ENCODE measurements at regions not wholly inside any gene's neighbourhood (a gene's known extent, or its start where the extent isn't known, plus 50 kb on each side); places are given as distances from the start of the nearest gene placed in this dataset.

DNA sequence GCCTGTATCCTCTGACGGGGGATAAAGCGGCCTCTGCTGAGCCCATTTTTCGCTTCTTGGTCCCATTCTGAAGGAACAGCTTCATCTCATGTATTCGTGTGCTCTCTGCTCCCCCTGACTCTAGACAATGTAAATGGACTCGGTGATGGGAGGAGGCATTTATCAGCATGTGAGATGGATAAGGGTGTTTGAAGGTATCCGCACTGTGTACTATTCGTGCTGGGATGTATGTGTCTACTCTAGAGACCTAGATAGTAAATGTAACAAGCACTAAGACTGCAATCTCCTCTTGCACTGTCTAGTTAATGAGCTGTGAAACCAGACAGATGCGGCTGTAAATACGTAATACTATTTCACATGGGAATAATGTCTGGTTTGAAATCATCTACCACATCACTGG lies 134.6 kb upstream of the ARGLU1 start:
- CTCF ChIA-PET: no interaction called here
- no TSS peak for BruUV-seq (replicated peaks)

DNA sequence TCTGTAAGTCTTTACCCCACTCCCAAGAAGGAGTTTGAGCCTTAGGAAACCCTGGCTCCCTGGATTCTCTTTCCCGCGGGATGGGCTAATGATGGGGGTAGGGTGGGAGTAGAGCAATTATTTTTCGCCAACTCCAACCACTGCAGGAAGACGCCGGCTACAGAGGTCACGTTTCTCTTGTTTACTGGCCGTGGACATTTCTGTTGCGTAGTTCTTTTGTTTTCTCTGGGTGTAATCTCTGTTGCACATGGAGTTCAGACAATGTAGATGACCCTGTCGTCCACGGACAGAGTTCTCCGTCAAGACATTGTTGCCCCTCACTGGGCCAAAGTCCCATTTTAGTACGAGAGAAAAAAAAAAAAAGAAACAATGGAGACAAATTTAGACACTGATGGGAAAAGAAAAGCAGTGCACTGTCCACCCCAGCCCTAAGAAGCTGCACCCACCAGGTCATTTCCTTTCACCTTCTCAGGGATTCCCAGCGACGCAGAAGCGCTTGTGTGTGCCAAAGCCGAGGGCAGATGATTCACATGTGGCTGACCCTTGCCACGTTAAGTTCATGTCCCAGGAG lies 133.9 kb upstream of the ARGLU1 start:
- H3K4me3 ChIP-seq (ENCODE audit: low read depth, low read length, poor library complexity, severe bottlenecking): no peak overlapping the region
- intact Hi-C loops (cut with micrococcal nuclease; ENCODE audit: unreplicated experiment): no loop called here
- no peaks in the 10 kb centered on the region for H3K9me3 ChIP-seq (ENCODE audit: low read depth, low read length, poor library complexity, severe bottlenecking)

More for the DNA sequence above, 134.6 kb upstream of the ARGLU1 start:
- H3K27me3 ChIP-seq (replicated peaks; ENCODE audit: insufficient read depth, low read depth, low read length, poor library complexity): peaks cover 12% of the 10 kb centered on the region
- no peaks in the 10 kb centered on the region for H3K36me3 ChIP-seq (ENCODE audit: insufficient read depth, low read length, poor library complexity, severe bottlenecking)
- no peak for DNase-seq (ENCODE audit: low spot score)
- intact Hi-C loops (cut with micrococcal nuclease; ENCODE audit: unreplicated experiment): no loop called here
- H3K9me3 ChIP-seq (ENCODE audit: low read depth, low read length, poor library complexity, severe bottlenecking): no peaks in the 10 kb centered on the region
- no peak overlapping the region for H3K4me3 ChIP-seq (ENCODE audit: low read depth, low read length, poor library complexity, severe bottlenecking)
- no peak overlapping the region for H3K27ac ChIP-seq (ENCODE audit: low read depth, low read length, poor library complexity, severe bottlenecking)
- POLR2A ChIA-PET (ENCODE audit: low non-redundant PET): no interaction called here
- TF ChIP-seq EZH2 (IDR thresholded peaks at IDR 0.05; ENCODE audit: borderline replicate concordance, low read depth, low read length, poor library complexity, severe bottlenecking): no peak
- TF ChIP-seq, protein P1, sequence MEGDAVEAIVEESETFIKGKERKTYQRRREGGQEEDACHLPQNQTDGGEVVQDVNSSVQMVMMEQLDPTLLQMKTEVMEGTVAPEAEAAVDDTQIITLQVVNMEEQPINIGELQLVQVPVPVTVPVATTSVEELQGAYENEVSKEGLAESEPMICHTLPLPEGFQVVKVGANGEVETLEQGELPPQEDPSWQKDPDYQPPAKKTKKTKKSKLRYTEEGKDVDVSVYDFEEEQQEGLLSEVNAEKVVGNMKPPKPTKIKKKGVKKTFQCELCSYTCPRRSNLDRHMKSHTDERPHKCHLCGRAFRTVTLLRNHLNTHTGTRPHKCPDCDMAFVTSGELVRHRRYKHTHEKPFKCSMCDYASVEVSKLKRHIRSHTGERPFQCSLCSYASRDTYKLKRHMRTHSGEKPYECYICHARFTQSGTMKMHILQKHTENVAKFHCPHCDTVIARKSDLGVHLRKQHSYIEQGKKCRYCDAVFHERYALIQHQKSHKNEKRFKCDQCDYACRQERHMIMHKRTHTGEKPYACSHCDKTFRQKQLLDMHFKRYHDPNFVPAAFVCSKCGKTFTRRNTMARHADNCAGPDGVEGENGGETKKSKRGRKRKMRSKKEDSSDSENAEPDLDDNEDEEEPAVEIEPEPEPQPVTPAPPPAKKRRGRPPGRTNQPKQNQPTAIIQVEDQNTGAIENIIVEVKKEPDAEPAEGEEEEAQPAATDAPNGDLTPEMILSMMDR (conservative IDR thresholded peaks at IDR 0.05; ENCODE audit: low read depth, low read length): no peak
- no peaks in the 10 kb centered on the region for H3K4me1 ChIP-seq (ENCODE audit: insufficient read depth, low read length, poor library complexity, severe bottlenecking)

DNA sequence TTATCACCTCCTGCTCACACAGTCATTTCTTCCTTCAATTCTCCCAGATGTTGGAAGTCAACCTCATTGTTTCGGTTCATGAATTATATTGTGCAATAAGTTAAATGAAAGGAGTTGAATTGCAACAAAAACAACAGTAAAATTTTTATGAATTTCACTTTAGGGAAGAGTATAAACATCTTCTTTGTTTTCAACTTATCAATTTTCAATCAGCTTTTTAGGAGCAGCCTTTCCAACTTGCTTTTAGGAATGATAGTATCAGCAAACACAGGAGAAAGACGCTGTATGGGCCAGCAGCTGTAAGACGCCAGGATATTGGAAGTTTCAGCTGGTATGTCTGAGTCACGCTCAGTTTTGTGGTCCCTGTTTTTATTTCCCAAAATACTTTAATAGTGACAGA lies 132.5 kb upstream of the ARGLU1 start:
- no peaks in the 10 kb centered on the region for H3K9me3 ChIP-seq (ENCODE audit: low read depth, low read length, poor library complexity, severe bottlenecking)
- ChIA-PET POLR2A (ENCODE audit: low non-redundant PET) (no interaction called here), CTCF (no interaction called here)
- TF ChIP-seq, protein P1 (conservative IDR thresholded peaks at IDR 0.05; ENCODE audit: low read depth, low read length): no peak
- no peak for TF ChIP-seq EZH2 (IDR thresholded peaks at IDR 0.05; ENCODE audit: borderline replicate concordance, low read depth, low read length, poor library complexity, severe bottlenecking)
- DNase-seq (ENCODE audit: low spot score): no peak
- no peak overlapping the region for H3K4me3 ChIP-seq (ENCODE audit: low read depth, low read length, poor library complexity, severe bottlenecking)
- no TSS peak for BruUV-seq (replicated peaks)
- no peak overlapping the region for H3K27ac ChIP-seq (ENCODE audit: low read depth, low read length, poor library complexity, severe bottlenecking)
- no peaks in the 10 kb centered on the region for H3K4me1 ChIP-seq (ENCODE audit: insufficient read depth, low read length, poor library complexity, severe bottlenecking)
- peaks cover 12% of the 10 kb centered on the region for H3K27me3 ChIP-seq (replicated peaks; ENCODE audit: insufficient read depth, low read depth, low read length, poor library complexity)
- intact Hi-C loops (cut with micrococcal nuclease; ENCODE audit: unreplicated experiment): no loop called here
- H3K36me3 ChIP-seq (ENCODE audit: insufficient read depth, low read length, poor library complexity, severe bottlenecking): no peaks in the 10 kb centered on the region

More for the DNA sequence above, 133.9 kb upstream of the ARGLU1 start:
- peaks cover 12% of the 10 kb centered on the region for H3K27me3 ChIP-seq (replicated peaks; ENCODE audit: insufficient read depth, low read depth, low read length, poor library complexity)
- H3K36me3 ChIP-seq (ENCODE audit: insufficient read depth, low read length, poor library complexity, severe bottlenecking): no peaks in the 10 kb centered on the region
- no peak for DNase-seq (ENCODE audit: low spot score)
- no peaks in the 10 kb centered on the region for H3K4me1 ChIP-seq (ENCODE audit: insufficient read depth, low read length, poor library complexity, severe bottlenecking)
- CTCF ChIA-PET: no interaction called here
- no peak overlapping the region for H3K27ac ChIP-seq (ENCODE audit: low read depth, low read length, poor library complexity, severe bottlenecking)
- POLR2A ChIA-PET (ENCODE audit: low non-redundant PET): no interaction called here
- BruUV-seq (replicated peaks): no TSS peak
- TF ChIP-seq EZH2 (IDR thresholded peaks at IDR 0.05; ENCODE audit: borderline replicate concordance, low read depth, low read length, poor library complexity, severe bottlenecking): no peak
- TF ChIP-seq, protein P1 (conservative IDR thresholded peaks at IDR 0.05; ENCODE audit: low read depth, low read length): no peak

All from A673 (cell line).